ENCODE measurements at regions not wholly inside any gene's neighbourhood (a gene's known extent, or its start where the extent isn't known, plus 50 kb on each side); places are given as distances from the start of the nearest gene placed in this dataset.
A peak's percentile ranks its signal among the peaks of the same experiment; 100 is the strongest.

GRCh38 chr6:104613416-104614001 is 246.2 kb downstream of the HACE1 start:
- no peak for FAIRE-seq
- DNase-seq (ENCODE audit: insufficient read length): no peak
- TF ChIP-seq TAF1 (IDR thresholded peaks at IDR 0.05; ENCODE audit: borderline replicate concordance, low read depth, low read length) (no peak), POLR2A (IDR thresholded peaks at IDR 0.05; ENCODE audit: low read depth, low read length) (no peak), POLR2AphosphoS5 (IDR thresholded peaks at IDR 0.05; ENCODE audit: low read depth, low read length) (no peak)

- DNase-seq (ENCODE audit: insufficient read length): no peak
- peak; percentile 27 for FAIRE-seq
- TF ChIP-seq POLR2A (IDR thresholded peaks at IDR 0.05; ENCODE audit: low read depth, low read length) (no peak), TAF1 (IDR thresholded peaks at IDR 0.05; ENCODE audit: borderline replicate concordance, low read depth, low read length) (no peak), POLR2AphosphoS5 (IDR thresholded peaks at IDR 0.05; ENCODE audit: low read depth, low read length) (no peak)
Observed at GRCh38 chr6:104612541-104612940, 247.2 kb downstream of the HACE1 start.

- FAIRE-seq (no peak), DNase-seq (ENCODE audit: insufficient read length) (no peak)
- no peak for TF ChIP-seq POLR2A (IDR thresholded peaks at IDR 0.05; ENCODE audit: low read depth, low read length)
- no peak for TF ChIP-seq POLR2AphosphoS5 (IDR thresholded peaks at IDR 0.05; ENCODE audit: low read depth, low read length)
- no peak for TF ChIP-seq TAF1 (IDR thresholded peaks at IDR 0.05; ENCODE audit: borderline replicate concordance, low read depth, low read length)
Observed at GRCh38 chr6:104608101-104608500, 251.6 kb downstream of the HACE1 start.

- TF ChIP-seq TAF1 (IDR thresholded peaks at IDR 0.05; ENCODE audit: borderline replicate concordance, low read depth, low read length): no peak
- peak; percentile 21 for FAIRE-seq
- DNase-seq (ENCODE audit: insufficient read length): no peak
Observed at GRCh38 chr6:104607501-104607900, 252.2 kb downstream of the HACE1 start.

- TF ChIP-seq TAF1 (IDR thresholded peaks at IDR 0.05; ENCODE audit: borderline replicate concordance, low read depth, low read length): no peak
- TF ChIP-seq POLR2AphosphoS5 (IDR thresholded peaks at IDR 0.05; ENCODE audit: low read depth, low read length): no peak
- no peak for TF ChIP-seq POLR2A (IDR thresholded peaks at IDR 0.05; ENCODE audit: low read depth, low read length)
- FAIRE-seq: no peak
- DNase-seq (ENCODE audit: insufficient read length): no peak
Observed at GRCh38 chr6:104606361-104606760, 253.4 kb downstream of the HACE1 start.

- TF ChIP-seq POLR2AphosphoS5 (IDR thresholded peaks at IDR 0.05; ENCODE audit: low read depth, low read length) (no peak), POLR2A (IDR thresholded peaks at IDR 0.05; ENCODE audit: low read depth, low read length) (no peak), TAF1 (IDR thresholded peaks at IDR 0.05; ENCODE audit: borderline replicate concordance, low read depth, low read length) (no peak)
- DNase-seq (ENCODE audit: insufficient read length): no peak
- no peak for FAIRE-seq
Observed at GRCh38 chr6:104604685-104605084, 255.0 kb downstream of the HACE1 start.

GRCh38 chr6:104603108-104603745 is 256.5 kb downstream of the HACE1 start:
- no peak for FAIRE-seq
- DNase-seq (ENCODE audit: insufficient read length): no peak
- no peak for TF ChIP-seq POLR2AphosphoS5 (IDR thresholded peaks at IDR 0.05; ENCODE audit: low read depth, low read length)

GRCh38 chr6:104601721-104602120 is 258.0 kb downstream of the HACE1 start:
- DNase-seq (ENCODE audit: insufficient read length) (no peak), FAIRE-seq (no peak)
- TF ChIP-seq POLR2AphosphoS5 (IDR thresholded peaks at IDR 0.05; ENCODE audit: low read depth, low read length) (no peak), POLR2A (IDR thresholded peaks at IDR 0.05; ENCODE audit: low read depth, low read length) (no peak), TAF1 (IDR thresholded peaks at IDR 0.05; ENCODE audit: borderline replicate concordance, low read depth, low read length) (no peak)

- no peak for DNase-seq (ENCODE audit: insufficient read length)
- TF ChIP-seq POLR2A (IDR thresholded peaks at IDR 0.05; ENCODE audit: low read depth, low read length) (no peak), POLR2AphosphoS5 (IDR thresholded peaks at IDR 0.05; ENCODE audit: low read depth, low read length) (no peak), TAF1 (IDR thresholded peaks at IDR 0.05; ENCODE audit: borderline replicate concordance, low read depth, low read length) (no peak)
- no peak for FAIRE-seq
Observed at GRCh38 chr6:104601131-104601651, 258.5 kb downstream of the HACE1 start.

GRCh38 chr6:104600639-104600931 is 259.1 kb downstream of the HACE1 start:
- TF ChIP-seq TAF1 (IDR thresholded peaks at IDR 0.05; ENCODE audit: borderline replicate concordance, low read depth, low read length) (no peak), POLR2A (IDR thresholded peaks at IDR 0.05; ENCODE audit: low read depth, low read length) (no peak), POLR2AphosphoS5 (IDR thresholded peaks at IDR 0.05; ENCODE audit: low read depth, low read length) (no peak)
- FAIRE-seq: no peak
- no peak for DNase-seq (ENCODE audit: insufficient read length)

- FAIRE-seq (no peak), DNase-seq (ENCODE audit: insufficient read length) (no peak)
- TF ChIP-seq POLR2AphosphoS5 (IDR thresholded peaks at IDR 0.05; ENCODE audit: low read depth, low read length) (no peak), POLR2A (IDR thresholded peaks at IDR 0.05; ENCODE audit: low read depth, low read length) (no peak), TAF1 (IDR thresholded peaks at IDR 0.05; ENCODE audit: borderline replicate concordance, low read depth, low read length) (no peak)
Observed at GRCh38 chr6:104599821-104600638, 259.7 kb downstream of the HACE1 start.

GRCh38 chr6:104597541-104598050 is 262.1 kb downstream of the HACE1 start:
- TF ChIP-seq POLR2AphosphoS5 (IDR thresholded peaks at IDR 0.05; ENCODE audit: low read depth, low read length): no peak
- TF ChIP-seq TAF1 (IDR thresholded peaks at IDR 0.05; ENCODE audit: borderline replicate concordance, low read depth, low read length): no peak
- no peak for TF ChIP-seq POLR2A (IDR thresholded peaks at IDR 0.05; ENCODE audit: low read depth, low read length)
- FAIRE-seq (no peak), DNase-seq (ENCODE audit: insufficient read length) (no peak)

Data from GM12892 (cell line).